HEK293 (cell line): ENCODE measurements at regions not wholly inside any gene's neighbourhood (a gene's known extent, or its start where the extent isn't known, plus 50 kb on each side); places are given as distances from the start of the nearest gene placed in this dataset.

Source experiments
- CTCF ChIA-PET: fragments of 350-600 bp; formaldehyde crosslinking; extraction: SDS; loops from one replicate; lab custom pipeline; 2021; ENCODE audit warnings: antibody characterized with exemption; lab: Yijun Ruan, JAX
- POLR2A ChIA-PET: fragments of 300-600 bp; formaldehyde crosslinking; extraction: SDS; loops from one replicate; lab custom pipeline; 2020; ENCODE audit warnings: antibody characterized with exemption, inconsistent platforms; lab: Yijun Ruan, JAX
- H3K27ac ChIP-seq: fragments of 200-500 bp; sonication (Bioruptor generic); 2 replicates; pipeline ENCODE4 v1.5.1; 2014; ENCODE audit warnings: low read depth, low read length, control low read depth, inconsistent platforms; ENCODE audit errors: extremely low read depth
- H3K36me3 ChIP-seq, 2 experiments: fragments of 200-500 bp in 1 of 2; sonication (Bioruptor generic) in 1 of 2; 1 replicate in 1 of 2; 2 replicates in 1 of 2; pipeline ENCODE4 v1.5.1; 2014 to 2017; ENCODE audit warnings: inconsistent platforms in 2 of 2, low read length in 2 of 2; ENCODE audit not compliant: control insufficient read depth in 2 of 2, insufficient read depth in 1 of 2
- H3K4me1 ChIP-seq: fragments of 200-500 bp; sonication (Bioruptor generic); 2 replicates; pipeline ENCODE4 v1.5.1; 2014; ENCODE audit warnings: mild to moderate bottlenecking, low read length, inconsistent platforms; ENCODE audit not compliant: control insufficient read depth, insufficient read depth
- H3K4me3 ChIP-seq: 2 replicates; pipeline ENCODE4 v1.5.1; 2011; ENCODE audit warnings: low read depth, mild to moderate bottlenecking, control low read depth, low read length, moderate library complexity
- H3K9me3 ChIP-seq: fragments of 200-500 bp; sonication (Bioruptor generic); 2 replicates; pipeline ENCODE4 v1.5.1; 2014; ENCODE audit warnings: low read depth, low read length, inconsistent platforms; ENCODE audit not compliant: control insufficient read depth, insufficient read depth
- EGR2 ChIP-seq: fragments of 450-650 bp; formaldehyde crosslinking; IDR thresholded peaks from 2 replicates; pipeline ENCODE4 v1.5.1; 2016; ENCODE audit warnings: low read depth, missing biosample characterization, missing genetic modification characterization
- GLIS2 ChIP-seq: fragments of 450-650 bp; formaldehyde crosslinking; IDR thresholded peaks from 2 replicates; pipeline ENCODE4 v1.5.1; 2016; ENCODE audit warnings: missing biosample characterization, missing genetic modification characterization
- MEIS1 ChIP-seq: sonication (generic); formaldehyde crosslinking; IDR thresholded peaks from 2 replicates; pipeline ENCODE4 v1.8.1; 2022; ENCODE audit warnings: missing genetic modification reagents, mild to moderate bottlenecking, borderline replicate concordance
- MYNN ChIP-seq: fragments of 450-650 bp; formaldehyde crosslinking; IDR thresholded peaks from 2 replicates; pipeline ENCODE4 v1.5.1; 2016; ENCODE audit warnings: missing biosample characterization, missing genetic modification characterization, borderline replicate concordance
- SCRT1 ChIP-seq: fragments of 450-650 bp; formaldehyde crosslinking; IDR thresholded peaks from 2 replicates; pipeline ENCODE4 v1.5.1; 2016; ENCODE audit warnings: missing biosample characterization, missing genetic modification characterization, borderline replicate concordance
- YY1 ChIP-seq: fragments of 450-650 bp; formaldehyde crosslinking; IDR thresholded peaks from 2 replicates; pipeline ENCODE4 v1.5.1; 2018; ENCODE audit warnings: missing biosample characterization, missing genetic modification characterization
- ZBTB26 ChIP-seq: fragments of 450-650 bp; formaldehyde crosslinking; optimal IDR thresholded peaks from 2 replicates; pipeline ENCODE3; 2016; ENCODE audit warnings: missing biosample characterization, mild to moderate bottlenecking, missing genetic modification characterization
- ZBTB49 ChIP-seq: fragments of 450-650 bp; formaldehyde crosslinking; IDR thresholded peaks from 2 replicates; pipeline ENCODE4 v1.5.1; 2016; ENCODE audit warnings: missing biosample characterization, missing genetic modification characterization, low read depth
- ZNF133 ChIP-seq: fragments of 450-650 bp; formaldehyde crosslinking; IDR thresholded peaks from 2 replicates; pipeline ENCODE4 v1.5.1; 2016; ENCODE audit warnings: missing biosample characterization, missing genetic modification characterization
- ZNF140 ChIP-seq: fragments of 450-650 bp; formaldehyde crosslinking; IDR thresholded peaks from 2 replicates; pipeline ENCODE4 v1.5.1; 2016; ENCODE audit warnings: missing biosample characterization, missing genetic modification characterization
- ZNF221 ChIP-seq: fragments of 450-650 bp; formaldehyde crosslinking; IDR thresholded peaks from 2 replicates; pipeline ENCODE4 v1.5.1; 2017; ENCODE audit warnings: missing biosample characterization, missing genetic modification characterization, borderline replicate concordance
- ZNF239 ChIP-seq: fragments of 450-650 bp; formaldehyde crosslinking; IDR thresholded peaks from 2 replicates; pipeline ENCODE4 v1.5.1; 2016; ENCODE audit warnings: missing biosample characterization, missing genetic modification characterization
- ZNF266 ChIP-seq: fragments of 450-650 bp; formaldehyde crosslinking; IDR thresholded peaks from 2 replicates; pipeline ENCODE4 v1.5.1; 2016; ENCODE audit warnings: missing biosample characterization, missing genetic modification characterization, low read depth
- ZNF366 ChIP-seq: fragments of 450-650 bp; formaldehyde crosslinking; conservative IDR thresholded peaks from 2 replicates; pipeline ENCODE4 v1.5.1; 2016; ENCODE audit warnings: missing biosample characterization, missing genetic modification characterization
- ZNF404 ChIP-seq: fragments of 450-650 bp; formaldehyde crosslinking; IDR thresholded peaks from 2 replicates; pipeline ENCODE4 v1.5.1; 2017; ENCODE audit warnings: missing biosample characterization, missing genetic modification characterization
- ZNF549 ChIP-seq: fragments of 450-650 bp; IDR thresholded peaks from 2 replicates; pipeline ENCODE4 v1.5.1; 2018; ENCODE audit warnings: missing biosample characterization, missing genetic modification characterization, mild to moderate bottlenecking, inconsistent platforms, moderate library complexity
- ZNF623 ChIP-seq: fragments of 450-650 bp; formaldehyde crosslinking; IDR thresholded peaks from 2 replicates; pipeline ENCODE4 v1.5.1; 2016; ENCODE audit warnings: missing biosample characterization, missing genetic modification characterization
- ZNF645 ChIP-seq: fragments of 450-650 bp; formaldehyde crosslinking; IDR thresholded peaks from 2 replicates; pipeline ENCODE4; 2016; ENCODE audit warnings: missing biosample characterization, missing genetic modification characterization
- ZNF747 ChIP-seq: fragments of 450-650 bp; formaldehyde crosslinking; IDR thresholded peaks from 2 replicates; pipeline ENCODE4 v1.5.1; 2016; ENCODE audit warnings: missing biosample characterization, missing genetic modification characterization

- no peak for TF ChIP-seq ZNF747 (tag by site-specific recombination)
Measured at GRCh38 chr12:115096588-115097397, 412.8 kb upstream of the TBX3 start (continued).

- ChIA-PET CTCF (no interaction called here), POLR2A (no interaction called here)
- H3K27ac ChIP-seq: no peak overlapping the region
- no peaks in the 10 kb centered on the region for H3K36me3 ChIP-seq
- no peaks in the 10 kb centered on the region for H3K4me1 ChIP-seq
- no peak for TF ChIP-seq MYNN
- TF ChIP-seq ZNF239: no peak
- TF ChIP-seq SCRT1 (tag by site-specific recombination): no peak
- TF ChIP-seq ZNF645 (tag by site-specific recombination): no peak
- TF ChIP-seq ZNF747 (tag by site-specific recombination): no peak
- no peak for TF ChIP-seq ZBTB26
- TF ChIP-seq ZNF133: no peak
- TF ChIP-seq GLIS2 (tag by site-specific recombination): no peak
- TF ChIP-seq ZNF140 (tag by site-specific recombination): no peak
- no peak for TF ChIP-seq ZNF221 (tag by site-specific recombination)
- no peak for TF ChIP-seq ZNF366 (tag by site-specific recombination)
- TF ChIP-seq MEIS1 (CRISPR knock-in tag): no peak
- TF ChIP-seq ZNF623 (tag by site-specific recombination): no peak
- no peak overlapping the region for H3K4me3 ChIP-seq
- no peaks in the 10 kb centered on the region for H3K9me3 ChIP-seq
Measured at GRCh38 chr12:115095073-115095748, 411.2 kb upstream of the TBX3 start.

GRCh38 chr12:115094163-115094816 lies 410.3 kb upstream of the TBX3 start:
- CTCF ChIA-PET: interaction anchor here (0.5 kb wide), 1 partner anchor 687 kb away, joined by 3 read pairs; no protein-coding TSS in a partner anchor
- no peak for TF ChIP-seq EGR2
- TF ChIP-seq ZBTB49 (tag by site-specific recombination): no peak
- TF ChIP-seq ZNF266 (tag by site-specific recombination): no peak
- TF ChIP-seq ZNF549: no peak
- no peak for TF ChIP-seq ZNF404 (tag by site-specific recombination)
- TF ChIP-seq YY1: no peak
- H3K4me3 ChIP-seq: no peak overlapping the region
- no peaks in the 10 kb centered on the region for H3K9me3 ChIP-seq
- POLR2A ChIA-PET: no interaction called here
- H3K4me1 ChIP-seq: no peaks in the 10 kb centered on the region
- H3K36me3 ChIP-seq: no peaks in the 10 kb centered on the region
- no peak overlapping the region for H3K27ac ChIP-seq
